NCI-H526 (cell line): ENCODE measurements at regions not wholly inside any gene's neighbourhood (a gene's known extent, or its start where the extent isn't known, plus 50 kb on each side); places are given as distances from the start of the nearest gene placed in this dataset.
A peak's percentile ranks its signal among the peaks of the same experiment; 100 is the strongest.
"Not testable (repeated sequence)": the region's sequence is repeated elsewhere in the genome, so short reads cannot be mapped to it uniquely, and the experiment has no call there.

Source experiments
- DNase-seq, 2 experiments: peaks; one replicate each; lab custom pipeline; 2025; lab: John Stamatoyannopoulos, UW

- peak in 1 of 2 experiments; percentile 14 for DNase-seq
Measured at GRCh38 chr18:75854174-75854573, 426.7 kb upstream of the SMIM21 start.

GRCh38 chr18:75846321-75846720 lies 418.8 kb upstream of the SMIM21 start:
- no peak for DNase-seq

- DNase-seq: no peak
Measured at GRCh38 chr18:75845413-75845812, 417.9 kb upstream of the SMIM21 start.

GRCh38 chr18:75844146-75844545 lies 416.6 kb upstream of the SMIM21 start:
- DNase-seq: peak in 1 of 2 experiments; percentile 22

DNA sequence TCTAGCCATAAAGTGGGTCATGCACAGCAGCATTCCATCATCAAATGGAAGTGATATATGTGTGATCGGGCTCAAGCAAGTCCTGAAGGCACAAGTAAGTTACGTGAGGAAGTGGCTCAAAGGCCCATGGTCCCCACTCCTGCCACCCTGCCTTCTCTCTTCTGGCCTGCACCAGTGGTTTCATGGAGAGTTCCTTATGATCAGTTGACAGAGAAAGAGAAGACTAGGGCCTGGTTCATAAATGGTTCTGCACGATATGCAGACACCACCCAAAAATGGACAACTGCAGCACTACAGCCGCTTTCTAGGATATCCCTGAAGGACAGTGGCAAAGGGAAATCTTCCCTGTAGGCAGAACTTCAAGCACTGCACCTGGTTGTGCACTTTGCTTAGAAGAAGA lies 412.6 kb upstream of the SMIM21 start:
- DNase-seq: no peak

- not testable (repeated sequence) for DNase-seq
Measured at GRCh38 chr18:75839686-75840085, 412.2 kb upstream of the SMIM21 start.

GRCh38 chr18:75839041-75839440 lies 411.5 kb upstream of the SMIM21 start:
- no peak for DNase-seq

- no peak for DNase-seq
Measured at GRCh38 chr18:75837316-75837715, 409.8 kb upstream of the SMIM21 start.

DNA sequence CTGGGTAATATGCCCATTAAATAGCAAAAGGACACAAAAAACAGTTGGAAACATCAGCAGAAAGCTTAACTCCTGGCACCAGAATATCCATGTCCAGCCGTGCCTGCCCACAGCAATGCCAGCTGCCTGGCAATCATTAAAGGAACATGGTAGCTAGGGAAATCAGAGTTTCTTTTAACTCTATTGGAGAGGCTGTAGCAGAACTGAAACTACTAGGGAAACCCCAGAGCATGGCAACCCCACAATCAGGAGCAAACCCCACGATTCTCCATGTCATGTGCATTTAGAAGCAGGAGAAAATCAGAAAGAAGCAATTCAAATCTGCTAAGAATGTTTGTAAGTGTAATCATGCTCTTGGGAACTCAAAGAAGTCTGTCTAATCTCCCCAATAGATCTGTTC lies 409.0 kb upstream of the SMIM21 start:
- no peak for DNase-seq

- no peak for DNase-seq
Measured at GRCh38 chr18:75831960-75832359, 404.5 kb upstream of the SMIM21 start.

DNA sequence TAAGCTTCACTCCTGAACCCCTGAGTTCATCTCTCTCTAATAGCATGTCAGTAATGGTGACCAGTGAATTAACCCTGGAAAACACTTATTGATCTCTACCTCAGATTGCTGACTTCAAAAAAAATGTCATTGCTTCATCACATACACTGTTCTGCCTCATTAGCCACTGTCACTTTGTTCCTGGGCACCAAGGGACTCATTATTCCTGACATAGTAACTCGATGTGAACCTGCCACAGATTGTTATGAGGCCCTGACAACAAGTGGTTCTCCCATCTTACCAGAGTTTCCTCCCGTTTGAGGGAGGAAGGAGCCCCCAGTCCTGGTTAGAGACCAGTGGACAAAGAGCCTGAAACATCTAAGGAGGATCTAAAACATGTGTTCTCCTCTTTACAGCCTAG lies 403.3 kb upstream of the SMIM21 start:
- no peak for DNase-seq

DNA sequence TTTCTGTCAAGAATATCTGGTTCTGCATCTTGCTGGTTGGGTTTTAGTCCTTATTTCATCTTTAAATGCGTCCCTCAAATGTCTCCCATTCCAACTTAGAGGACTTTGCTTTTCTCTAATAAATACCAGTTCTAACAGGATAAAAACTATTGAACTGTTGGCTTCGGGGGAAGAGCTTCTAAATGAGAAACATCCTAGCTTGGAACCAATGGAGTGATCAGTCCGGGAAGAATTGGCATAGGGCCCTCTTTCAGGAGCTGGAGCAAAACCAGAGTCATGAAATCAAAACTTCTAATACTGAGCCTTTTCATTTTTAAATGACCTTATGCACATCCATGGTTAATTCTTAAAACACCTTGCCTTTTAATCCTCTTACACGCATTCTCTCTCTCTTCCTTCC lies 401.6 kb upstream of the SMIM21 start:
- DNase-seq: no peak

- peak in 1 of 2 experiments; percentile 16 for DNase-seq
Measured at GRCh38 chr18:75828379-75828778, 400.9 kb upstream of the SMIM21 start.

GRCh38 chr18:75827751-75828287 lies 400.3 kb upstream of the SMIM21 start:
- DNase-seq: peak in 1 of 2 experiments; percentile 45

DNA sequence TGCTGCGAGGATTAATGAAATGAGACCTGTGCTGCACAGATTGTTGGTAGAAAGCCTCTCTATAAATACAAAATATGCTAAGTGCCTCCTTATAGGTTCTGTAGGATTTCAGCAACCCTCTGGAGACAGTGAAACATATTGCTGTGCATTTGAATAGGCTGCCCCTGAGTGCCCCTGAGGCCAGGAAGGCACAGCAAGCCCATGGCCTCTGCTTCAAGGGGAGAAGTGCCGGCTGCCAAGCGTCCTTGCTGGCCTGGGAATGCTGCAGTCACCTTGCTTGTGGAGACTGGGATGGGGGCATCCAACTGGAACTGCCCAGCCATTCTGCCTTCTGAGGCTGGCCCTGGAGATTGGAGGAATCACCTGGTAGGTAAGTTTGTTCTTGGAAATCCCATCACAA lies 397.2 kb upstream of the SMIM21 start:
- DNase-seq: no peak

- DNase-seq: no peak
Measured at GRCh38 chr18:75823471-75823870, 396.0 kb upstream of the SMIM21 start.

DNA sequence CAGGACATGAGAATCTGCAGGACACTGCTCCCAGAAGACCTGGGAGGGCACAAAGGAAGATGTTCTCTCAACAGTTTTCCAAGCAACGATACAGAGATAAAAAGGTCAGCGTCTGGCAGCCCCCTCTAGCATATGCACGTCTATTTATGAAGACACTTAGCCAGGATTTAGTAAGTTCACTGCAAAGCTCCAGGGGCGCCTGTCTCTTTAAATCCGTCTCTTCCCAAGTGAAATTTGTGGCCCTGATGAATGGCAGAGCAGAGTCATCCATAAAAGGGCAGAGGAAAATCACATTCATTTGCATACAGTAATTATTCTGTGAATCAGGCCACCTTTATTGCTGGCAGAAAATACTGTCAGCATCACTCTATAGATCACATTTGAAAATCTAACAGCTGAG lies 390.9 kb upstream of the SMIM21 start:
- peak; percentile 35 to 71 for DNase-seq

DNA sequence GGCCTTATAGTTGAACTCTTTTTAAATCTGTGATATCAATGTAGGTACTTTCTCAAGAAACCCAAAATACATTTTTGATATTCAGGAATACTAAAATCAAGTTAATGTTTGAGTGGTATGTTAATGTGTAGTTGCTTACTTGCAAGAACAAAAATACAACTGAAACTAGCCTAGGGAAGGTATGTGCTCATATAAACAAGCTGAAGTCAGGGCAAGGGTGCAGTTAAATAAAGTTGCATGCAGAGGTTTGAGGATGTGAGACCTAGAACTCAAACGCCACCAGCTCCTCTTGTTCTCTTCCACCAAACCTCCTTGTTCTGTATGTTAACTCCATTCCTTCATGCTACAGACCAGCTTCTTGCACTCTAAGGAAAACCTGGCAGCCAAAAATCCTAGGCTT lies 388.3 kb upstream of the SMIM21 start:
- DNase-seq: no peak

DNA sequence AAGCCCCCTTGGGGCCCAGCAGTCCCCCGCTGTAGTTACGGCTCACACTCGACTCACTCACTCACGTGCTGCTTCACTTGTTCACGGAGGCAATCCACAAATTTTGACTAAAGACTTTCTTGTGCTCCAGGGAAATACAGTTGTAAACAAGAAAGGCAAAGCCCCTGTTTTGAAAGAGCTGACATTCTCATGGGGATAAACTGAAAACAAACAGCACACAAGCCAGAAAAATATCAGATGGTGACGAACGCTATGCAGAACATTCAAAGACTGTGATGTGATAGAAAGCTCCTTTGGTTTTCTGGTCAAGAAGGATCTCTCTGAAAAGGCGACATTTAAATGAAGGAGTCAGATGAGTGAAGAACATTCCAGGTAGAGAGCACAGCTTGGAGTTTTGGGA lies 385.3 kb upstream of the SMIM21 start:
- no peak for DNase-seq

DNA sequence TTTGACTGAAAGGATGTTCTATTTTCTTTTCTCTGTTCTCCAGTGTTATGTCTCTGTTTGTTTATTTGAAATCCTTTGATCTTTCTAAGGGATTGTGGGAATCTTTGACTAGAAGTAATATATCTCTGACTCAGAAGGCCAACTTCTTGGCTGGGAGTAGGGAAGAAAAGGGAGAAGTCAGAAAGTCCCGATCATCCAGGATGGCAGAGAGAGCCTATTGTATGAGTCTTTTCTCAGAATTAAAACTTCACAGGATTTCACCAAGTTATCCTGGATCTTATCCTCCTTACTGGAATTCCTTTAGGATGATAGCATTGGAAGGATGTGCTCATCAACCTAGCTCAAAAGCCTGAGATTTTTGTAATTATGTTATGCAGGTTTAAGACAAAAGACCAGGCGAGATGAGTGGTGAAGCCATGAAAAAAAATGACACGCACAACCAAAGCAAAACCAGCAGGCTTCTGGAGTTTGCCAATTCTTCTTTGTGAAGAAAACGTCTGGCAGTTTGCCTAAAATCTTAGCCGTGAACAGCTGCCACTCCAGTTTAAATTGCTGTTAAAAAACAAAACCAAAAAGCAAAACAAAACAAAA lies 383.6 kb upstream of the SMIM21 start:
- DNase-seq: no peak

GRCh38 chr18:75810516-75810915 lies 383.0 kb upstream of the SMIM21 start:
- DNase-seq: no peak

- no peak for DNase-seq
Measured at GRCh38 chr18:75809926-75810255, 382.4 kb upstream of the SMIM21 start.

GRCh38 chr18:75809151-75809925 lies 381.8 kb upstream of the SMIM21 start:
- DNase-seq: no peak

DNA sequence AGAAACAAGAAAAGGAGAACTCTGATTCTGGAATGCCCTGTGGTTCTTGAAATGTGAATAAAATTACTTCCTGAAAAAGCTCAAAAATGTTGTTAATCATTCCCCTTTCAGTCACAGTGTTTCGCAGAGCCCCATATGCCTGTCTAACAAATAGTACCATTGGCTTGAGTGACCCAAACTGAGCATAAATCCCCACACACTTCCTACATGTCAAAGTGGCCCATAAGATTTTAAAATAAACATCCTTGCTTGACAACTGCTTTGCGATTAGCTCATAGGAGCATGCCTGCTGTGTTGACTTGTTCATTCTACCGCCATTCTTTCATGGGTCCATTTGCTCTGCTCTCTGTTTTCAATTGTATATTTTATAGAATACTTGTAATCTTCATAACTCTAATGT lies 377.8 kb upstream of the SMIM21 start:
- DNase-seq: no peak
